GM23338 (cell line): ENCODE measurements at regions not wholly inside any gene's neighbourhood (a gene's known extent, or its start where the extent isn't known, plus 50 kb on each side); places are given as distances from the start of the nearest gene placed in this dataset.

Experiments
- CTCF ChIP-seq, 2 experiments: fragments of 200-600 bp in 1 of 2; sonication (generic) in 1 of 2; conservative IDR thresholded peaks; 2 replicates each; pipeline versions ENCODE4 v1.5.1 to v1.6.1; 2016 to 2017; ENCODE audit warnings: antibody characterized with exemption in 2 of 2, low read depth in 2 of 2, mild to moderate bottlenecking in 2 of 2, moderate library complexity in 1 of 2
- ETS1 ChIP-seq: IDR thresholded peaks from 2 replicates; pipeline ENCODE4 v1.6.1; 2016; ENCODE audit warnings: antibody characterized with exemption
- EZH2 ChIP-seq: fragments of 200-600 bp; sonication (generic); IDR thresholded peaks from one replicate; pipeline ENCODE4 v1.8.0; 2017; ENCODE audit warnings: antibody characterized with exemption, mild to moderate bottlenecking, low read depth; ENCODE audit not compliant: unreplicated experiment
- EZH2phosphoT487 ChIP-seq: fragments of 200-600 bp; sonication (generic); IDR thresholded peaks from one replicate; pipeline ENCODE4 v1.8.1; 2018; ENCODE audit warnings: antibody characterized with exemption; ENCODE audit not compliant: unreplicated experiment
- NANOG ChIP-seq: IDR thresholded peaks from 2 replicates; pipeline ENCODE4 v1.6.1; 2016; ENCODE audit warnings: antibody characterized with exemption, borderline replicate concordance
- POLR2AphosphoS5 ChIP-seq: IDR thresholded peaks from 2 replicates; pipeline ENCODE4 v1.6.1; 2016; ENCODE audit warnings: antibody characterized with exemption, low read depth
- REST ChIP-seq: IDR thresholded peaks from one replicate; pipeline ENCODE4 v1.6.1; 2018; ENCODE audit warnings: antibody characterized with exemption; ENCODE audit not compliant: unreplicated experiment
- ZNF462 ChIP-seq: fragments of 250-450 bp; sonication (Bioruptor Pico); IDR thresholded peaks from 2 replicates; pipeline ENCODE4 v1.5.0; 2020; ENCODE audit warnings: mild to moderate bottlenecking, moderate library complexity

- no peak for TF ChIP-seq ZNF462 (CRISPR knock-in tag)
- no peak for TF ChIP-seq ETS1
- no peak for TF ChIP-seq CTCF (conservative IDR thresholded peaks at IDR 0.05; ENCODE audit: low read depth in 2 of 2)
- no peak for TF ChIP-seq EZH2
- TF ChIP-seq REST = no peak
- TF ChIP-seq POLR2AphosphoS5 = no peak
- TF ChIP-seq EZH2phosphoT487 = no peak
- no peak for TF ChIP-seq NANOG
These were observed 80.7 kb downstream of the PTPDC1 start (continued) for GRCh38 chr9:94164806-94165549.
